Right forelimb (tissue), 1 donor: ENCODE measurements at regions not wholly inside any gene's neighbourhood (a gene's known extent, or its start where the extent isn't known, plus 50 kb on each side); places are given as distances from the start of the nearest gene placed in this dataset.
"Not testable (repeated sequence)": the region's sequence is repeated elsewhere in the genome, so short reads cannot be mapped to it uniquely, and the experiment has no call there.

ENCODE experiments used
- DNase-seq: peaks from one replicate; pipeline ENCODE4 v3.0.0-alpha.2; 2018

- DNase-seq: no peak
Observed at GRCh38 chr13:23947893-23948292, 50.6 kb upstream of the C1QTNF9B start.

GRCh38 chr13:23949200-23949599, 51.9 kb upstream of the C1QTNF9B start:
- DNase-seq: no peak

GRCh38 chr13:23949736-23950135, 52.4 kb upstream of the C1QTNF9B start:
- DNase-seq: no peak

GRCh38 chr13:23950736-23951510, 53.6 kb upstream of the C1QTNF9B start:
- no peak for DNase-seq

- DNase-seq: no peak
Observed at GRCh38 chr13:23952796-23953195, 55.5 kb upstream of the C1QTNF9B start.

- no peak for DNase-seq
Observed at GRCh38 chr13:23953860-23954512, 56.7 kb upstream of the C1QTNF9B start.

- no peak for DNase-seq
Observed at GRCh38 chr13:23955064-23955463, 57.8 kb upstream of the C1QTNF9B start.

- DNase-seq: no peak
Observed at GRCh38 chr13:23956106-23956505, 58.8 kb upstream of the C1QTNF9B start.

GRCh38 chr13:23957981-23958380, 60.7 kb upstream of the C1QTNF9B start:
- DNase-seq: no peak

GRCh38 chr13:23959231-23959862, 62.0 kb upstream of the C1QTNF9B start:
- DNase-seq: no peak

GRCh38 chr13:23960566-23961156, 63.4 kb upstream of the C1QTNF9B start:
- no peak for DNase-seq

GRCh38 chr13:23963184-23963931, 66.1 kb upstream of the C1QTNF9B start:
- DNase-seq: no peak

GRCh38 chr13:23963947-23964346, 66.6 kb upstream of the C1QTNF9B start:
- no peak for DNase-seq

- no peak for DNase-seq
Observed at GRCh38 chr13:23965346-23965745, 68.0 kb upstream of the C1QTNF9B start.

- DNase-seq: no peak
Observed at GRCh38 chr13:23966221-23966690, 69.0 kb upstream of the C1QTNF9B start.

GRCh38 chr13:23966691-23967615, 69.7 kb upstream of the C1QTNF9B start:
- no peak for DNase-seq

GRCh38 chr13:23967792-23968191, 70.5 kb upstream of the C1QTNF9B start:
- DNase-seq: not testable (repeated sequence)

GRCh38 chr13:23969647-23970046, 72.3 kb upstream of the C1QTNF9B start:
- no peak for DNase-seq

- DNase-seq: peak; percentile 90
Observed at GRCh38 chr13:23979361-23980159, 82.3 kb upstream of the C1QTNF9B start.

GRCh38 chr13:23980160-23980551, 82.9 kb upstream of the C1QTNF9B start:
- DNase-seq: peak; percentile 93

GRCh38 chr13:23983671-23984070, 86.4 kb upstream of the C1QTNF9B start:
- no peak for DNase-seq
